CD4-positive, alpha-beta T cell (primary cell): ENCODE measurements at regions not wholly inside any gene's neighbourhood (a gene's known extent, or its start where the extent isn't known, plus 50 kb on each side); places are given as distances from the start of the nearest gene placed in this dataset.

Source experiments
- ATAC-seq: fragments of 200-7000 bp; cut with Tn5 transposase; one replicate; pipeline ENCODE4 v1.10.0; 2022; ENCODE audit warnings: mild to moderate bottlenecking; ENCODE audit not compliant: poor library complexity
- CTCF ChIA-PET: fragments of 350-600 bp; sonication (Branson Sonifier 250); formaldehyde crosslinking; loops from one replicate; lab custom pipeline; 2021; ENCODE audit warnings: antibody characterized with exemption, inconsistent platforms; lab: Charles Lee
- POLR2A ChIA-PET: fragments of 350-600 bp; sonication (Branson Sonifier 250); formaldehyde crosslinking; loops from one replicate; lab custom pipeline; 2021; ENCODE audit warnings: antibody characterized with exemption, inconsistent platforms; lab: Charles Lee
- DNase-seq, 14 experiments: peaks; one replicate each; pipeline ENCODE4 v3.0.0-alpha.2; 2013 to 2020; ENCODE audit warnings: mixed read lengths in 2 of 14
- H3K27ac ChIP-seq, 2 donors: one replicate each; pipeline versions ENCODE4 v1.5.1 to v1.7.0; 2013; ENCODE audit warnings: low read length in 2 of 2, low read depth in 1 of 2, mild to moderate bottlenecking in 1 of 2
- H3K27me3 ChIP-seq, 2 experiments: 1 replicate in 1 of 2; 2 replicates in 1 of 2; pipeline versions ENCODE4 v1.6.1 to v1.7.0; 2013; ENCODE audit warnings: low read length in 2 of 2, control low read depth in 1 of 2, mild to moderate bottlenecking in 1 of 2, moderate library complexity in 1 of 2; ENCODE audit not compliant: insufficient read depth in 2 of 2, control insufficient read depth in 1 of 2
- H3K36me3 ChIP-seq: one replicate; pipeline ENCODE4 v1.6.1; 2013; ENCODE audit warnings: low read length, control low read depth; ENCODE audit not compliant: insufficient read depth
- H3K4me1 ChIP-seq: one replicate; pipeline ENCODE4 v1.6.1; 2013; ENCODE audit warnings: low read length, control low read depth; ENCODE audit not compliant: insufficient read depth
- H3K4me3 ChIP-seq: one replicate; pipeline ENCODE4 v1.5.1; 2013; ENCODE audit warnings: mild to moderate bottlenecking, low read length, moderate library complexity
- H3K9me3 ChIP-seq, 2 experiments: 1 replicate in 1 of 2; 2 replicates in 1 of 2; pipeline versions ENCODE4 v1.6.1 to v1.7.0; 2013; ENCODE audit warnings: low read length in 2 of 2, mild to moderate bottlenecking in 2 of 2, control low read depth in 1 of 2, moderate library complexity in 1 of 2; ENCODE audit not compliant: control insufficient read depth in 1 of 2, insufficient read depth in 1 of 2
- H3K27ac Mint-ChIP-seq: one replicate; pipeline ENCODE4 v1.8.0; 2020; ENCODE audit warnings: mixed read lengths
- H3K27me3 Mint-ChIP-seq: one replicate; pipeline ENCODE4 v1.8.0; 2021; ENCODE audit warnings: mixed read lengths
- H3K36me3 Mint-ChIP-seq: one replicate; pipeline ENCODE4 v1.8.0; 2021; ENCODE audit warnings: low read depth, mixed read lengths
- H3K4me1 Mint-ChIP-seq: one replicate; pipeline ENCODE4 v1.8.0; 2021; ENCODE audit warnings: low read depth, mixed read lengths
- H3K4me3 Mint-ChIP-seq: one replicate; pipeline ENCODE4 v1.8.0; 2020; ENCODE audit warnings: mild to moderate bottlenecking, mixed read lengths
- H3K9me3 Mint-ChIP-seq: one replicate; pipeline ENCODE4 v1.8.0; 2020; ENCODE audit warnings: mixed read lengths
- intact Hi-C, 2 experiments: fragments of 100-400 bp; cut with DNase I in 1 of 2; cut with micrococcal nuclease in 1 of 2; formaldehyde crosslinking; loops; one replicate each; pipeline versions ENCODE4 v1.15.1 to v1.9.0; 2023 to 2025; cut with DNase I, micrococcal nuclease
- TF ChIP-seq, protein P1 (sequence below): fragments of 200-600 bp; IDR thresholded peaks from one replicate; pipeline ENCODE4 v1.8.0; 2022; ENCODE audit warnings: antibody characterized with exemption, mild to moderate bottlenecking

DNA sequence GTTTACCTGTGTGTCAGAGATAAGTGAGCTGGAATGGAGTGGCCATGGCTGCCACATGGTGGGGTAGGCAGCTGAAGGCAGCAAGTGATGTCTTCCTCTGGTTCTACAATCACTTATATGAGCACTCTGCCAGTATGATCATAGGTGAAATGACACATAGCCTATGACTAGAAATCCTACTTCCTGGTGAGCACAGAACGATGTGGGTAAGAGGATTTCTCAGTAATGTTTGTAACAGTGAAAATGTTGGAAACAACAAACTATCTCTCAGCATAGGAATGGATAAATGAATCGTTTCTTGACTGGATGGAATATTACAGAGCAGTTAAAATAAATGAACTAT, 187.0 kb upstream of the S1PR3 start:
- H3K4me3 ChIP-seq, result no peak overlapping the region
- H3K9me3 ChIP-seq, result peaks cover 0 to 4% of the 10 kb centered on the region in 2 experiments
- H3K36me3 ChIP-seq, result no peaks in the 10 kb centered on the region
- no peak overlapping the region for H3K27ac ChIP-seq
- no peak for ATAC-seq
- POLR2A ChIA-PET, result no interaction called here
- H3K27me3 ChIP-seq, result peaks cover 5 to 7% of the 10 kb centered on the region in 2 experiments
- Mint-ChIP-seq H3K27ac (no peak overlapping the region), H3K4me1 (no peaks in the 10 kb centered on the region), H3K4me3 (no peak overlapping the region), H3K36me3 (no peaks in the 10 kb centered on the region), H3K9me3 (no peaks in the 10 kb centered on the region), H3K27me3 (peaks cover 59% of the 10 kb centered on the region)
- DNase-seq, result no peak
- no peaks in the 10 kb centered on the region for H3K4me1 ChIP-seq
- intact Hi-C loops, result no loop called here
- CTCF ChIA-PET, result no interaction called here
- TF ChIP-seq, protein P1, sequence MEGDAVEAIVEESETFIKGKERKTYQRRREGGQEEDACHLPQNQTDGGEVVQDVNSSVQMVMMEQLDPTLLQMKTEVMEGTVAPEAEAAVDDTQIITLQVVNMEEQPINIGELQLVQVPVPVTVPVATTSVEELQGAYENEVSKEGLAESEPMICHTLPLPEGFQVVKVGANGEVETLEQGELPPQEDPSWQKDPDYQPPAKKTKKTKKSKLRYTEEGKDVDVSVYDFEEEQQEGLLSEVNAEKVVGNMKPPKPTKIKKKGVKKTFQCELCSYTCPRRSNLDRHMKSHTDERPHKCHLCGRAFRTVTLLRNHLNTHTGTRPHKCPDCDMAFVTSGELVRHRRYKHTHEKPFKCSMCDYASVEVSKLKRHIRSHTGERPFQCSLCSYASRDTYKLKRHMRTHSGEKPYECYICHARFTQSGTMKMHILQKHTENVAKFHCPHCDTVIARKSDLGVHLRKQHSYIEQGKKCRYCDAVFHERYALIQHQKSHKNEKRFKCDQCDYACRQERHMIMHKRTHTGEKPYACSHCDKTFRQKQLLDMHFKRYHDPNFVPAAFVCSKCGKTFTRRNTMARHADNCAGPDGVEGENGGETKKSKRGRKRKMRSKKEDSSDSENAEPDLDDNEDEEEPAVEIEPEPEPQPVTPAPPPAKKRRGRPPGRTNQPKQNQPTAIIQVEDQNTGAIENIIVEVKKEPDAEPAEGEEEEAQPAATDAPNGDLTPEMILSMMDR, result no peak

DNA sequence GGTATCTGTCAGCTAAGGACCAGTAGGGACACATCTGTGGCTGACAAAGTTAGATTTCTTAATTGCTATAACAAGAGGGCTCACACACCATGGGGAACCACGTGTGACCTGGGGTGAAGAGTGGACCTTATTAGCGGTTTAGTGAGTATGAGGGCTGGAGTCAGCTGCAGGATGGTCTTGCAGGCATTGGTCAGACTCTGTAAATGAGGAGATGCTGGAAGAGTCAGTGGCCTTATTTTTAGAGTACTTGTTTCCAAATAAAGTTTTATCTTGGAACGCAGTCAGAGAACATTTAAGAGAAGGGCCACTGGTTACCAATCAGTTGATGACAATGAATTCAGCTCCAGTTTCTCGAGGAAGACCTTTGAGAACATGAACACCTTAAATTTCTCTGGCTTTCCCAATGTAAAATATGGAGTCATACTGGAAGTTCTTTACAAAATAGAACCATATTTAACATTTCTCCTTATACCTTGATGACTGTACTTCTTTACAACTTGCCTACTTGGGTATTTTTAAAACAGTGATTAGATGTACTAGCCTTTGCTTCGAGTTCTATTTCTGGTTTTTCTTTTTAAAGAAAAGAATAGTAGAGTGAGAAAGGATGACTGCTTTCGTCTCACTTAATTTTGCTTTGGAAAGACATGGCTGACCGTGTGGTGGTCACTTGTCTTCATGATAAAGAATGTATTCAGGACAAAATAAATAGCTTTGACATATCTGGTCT, 185.9 kb upstream of the S1PR3 start:
- intact Hi-C loops, result no loop called here
- no peak overlapping the region for H3K27ac ChIP-seq
- peaks cover 5% of the 10 kb centered on the region in 2 experiments for H3K27me3 ChIP-seq
- ChIA-PET CTCF (no interaction called here), POLR2A (no interaction called here)
- ATAC-seq, result no peak
- no peak for DNase-seq
- H3K9me3 ChIP-seq, result peaks cover 0 to 4% of the 10 kb centered on the region in 2 experiments
- Mint-ChIP-seq H3K4me1 (no peaks in the 10 kb centered on the region), H3K27me3 (peaks cover 60% of the 10 kb centered on the region), H3K36me3 (no peaks in the 10 kb centered on the region), H3K27ac (no peak overlapping the region), H3K9me3 (no peaks in the 10 kb centered on the region), H3K4me3 (no peak overlapping the region)
- H3K4me3 ChIP-seq, result no peak overlapping the region
- H3K4me1 ChIP-seq, result no peaks in the 10 kb centered on the region
- TF ChIP-seq, protein P1, result no peak
- H3K36me3 ChIP-seq, result no peaks in the 10 kb centered on the region

DNA sequence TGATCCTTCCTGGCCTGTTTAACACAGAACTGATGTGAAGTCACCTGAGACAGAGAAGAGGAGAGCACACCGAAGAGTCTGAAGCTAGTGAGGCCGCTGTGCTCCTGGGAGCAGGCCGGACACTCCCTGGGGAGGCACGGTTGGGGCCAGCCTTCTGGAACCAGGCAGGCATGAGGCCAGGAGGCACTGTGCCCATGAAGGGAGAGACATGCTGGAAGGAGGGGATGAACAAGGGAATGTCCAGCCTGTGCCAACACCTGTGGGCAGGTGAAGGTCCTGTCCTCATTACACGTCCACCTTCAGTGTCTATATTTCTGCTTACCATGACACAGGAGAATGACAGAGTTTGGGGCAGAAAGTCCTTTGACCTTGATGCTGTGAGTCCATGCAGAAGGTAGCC, 183.8 kb upstream of the S1PR3 start:
- ChIA-PET POLR2A (no interaction called here), CTCF (no interaction called here)
- H3K36me3 ChIP-seq, result no peaks in the 10 kb centered on the region
- H3K36me3 Mint-ChIP-seq, result no peaks in the 10 kb centered on the region
- H3K27me3 Mint-ChIP-seq, result peaks cover 55% of the 10 kb centered on the region
- H3K9me3 ChIP-seq, result peaks cover 0 to 3% of the 10 kb centered on the region in 2 experiments
- no peaks in the 10 kb centered on the region for H3K4me1 Mint-ChIP-seq
- DNase-seq (no peak), ATAC-seq (no peak)
- no peaks in the 10 kb centered on the region for H3K4me1 ChIP-seq
- H3K27ac Mint-ChIP-seq, result no peak overlapping the region
- intact Hi-C loops, result no loop called here
- TF ChIP-seq, protein P1, result no peak
- H3K9me3 Mint-ChIP-seq, result no peaks in the 10 kb centered on the region
- H3K4me3 ChIP-seq, result no peak overlapping the region
- peaks cover 0 to 7% of the 10 kb centered on the region in 2 experiments for H3K27me3 ChIP-seq
- H3K4me3 Mint-ChIP-seq, result no peak overlapping the region
- no peak overlapping the region for H3K27ac ChIP-seq
